ENCODE measurements at regions not wholly inside any gene's neighbourhood (a gene's known extent, or its start where the extent isn't known, plus 50 kb on each side); places are given as distances from the start of the nearest gene placed in this dataset.

DNA sequence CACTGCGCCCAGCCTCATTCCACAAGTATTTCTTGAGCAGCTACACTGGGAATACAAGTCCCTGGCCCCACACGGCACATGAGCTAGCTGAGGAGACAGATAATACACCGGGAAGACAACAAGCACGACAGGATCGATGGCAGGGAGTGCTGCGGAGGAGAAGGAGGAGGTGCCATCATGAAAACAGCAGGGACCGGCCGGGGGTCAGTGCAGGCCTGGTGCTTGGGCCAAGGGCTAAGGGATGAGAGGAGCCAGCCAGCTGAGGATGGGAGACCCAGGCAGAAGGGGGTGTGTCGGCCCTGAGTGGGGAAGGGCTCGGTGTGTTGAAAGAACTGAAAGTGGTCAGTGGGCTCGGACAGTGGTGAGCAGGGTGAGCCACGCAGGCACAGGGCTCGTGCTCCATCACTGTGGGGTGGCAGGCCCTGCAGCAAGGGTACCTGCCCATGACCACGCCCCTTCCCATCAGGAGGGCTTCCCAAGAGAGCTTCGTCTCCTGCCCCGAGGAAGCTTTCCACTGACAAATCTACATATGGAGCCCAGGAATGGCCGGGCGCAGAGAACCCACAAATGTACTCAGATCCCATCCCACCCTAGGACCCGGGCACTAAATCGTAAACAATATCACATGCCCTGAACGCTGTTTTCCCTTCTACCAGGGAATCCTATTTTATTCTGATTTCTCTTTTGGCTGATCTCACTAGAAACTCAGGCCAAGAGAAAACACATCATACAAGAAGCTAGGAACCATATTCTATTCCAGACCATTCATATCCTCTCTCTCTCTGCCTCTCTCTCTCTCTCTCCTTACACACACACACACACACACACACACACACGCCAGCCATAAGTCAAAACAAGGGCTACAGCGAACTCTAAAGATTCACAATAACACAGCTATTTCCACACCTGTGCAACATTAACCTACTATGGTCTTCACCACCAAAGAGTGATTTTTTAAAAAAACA lies 50.7 kb upstream of the TNRC6C start:
- TF ChIP-seq EP300 (IDR thresholded peaks at IDR 0.05; ENCODE audit: low read depth), result no peak
- TF ChIP-seq POLR2AphosphoS5 (IDR thresholded peaks at IDR 0.05), result no peak
- TF ChIP-seq CTCF (IDR thresholded peaks at IDR 0.05), result no peak
- TF ChIP-seq POLR2A (IDR thresholded peaks at IDR 0.05), result no peak
- intact Hi-C loops (cut with DNase I; ENCODE audit: low total_unique reads), result no loop called here

GRCh38 chr17:77908501-77908900 lies 50.0 kb upstream of the TNRC6C start:
- no peak for DNase-seq
- peaks cover 38% of the 10 kb centered on the region for H3K27me3 ChIP-seq
- H3K9me3 ChIP-seq, result no peaks in the 10 kb centered on the region
- in situ Hi-C loops (cut with MboI; ENCODE audit: low pct_ligation_motif_present in 1 of 4, low pct_unique_long_range_greater_than_20kb in 1 of 4, low sequenced_read_pairs in 3 of 4), result no loop called here
- H3K4me3 ChIP-seq, result no peak overlapping the region
- WGBS, 2 donors (ENCODE audit: low coverage in 1 of 2), result 84 to 100% methylated on average over 1 to 4 of the region's 4 CpGs
- no peak overlapping the region for H3K27ac ChIP-seq
- H3K36me3 ChIP-seq, result no peaks in the 10 kb centered on the region
- H3K4me1 ChIP-seq, result no peaks in the 10 kb centered on the region
- TF ChIP-seq POLR2AphosphoS5 (IDR thresholded peaks at IDR 0.05) (no peak), POLR2A (IDR thresholded peaks at IDR 0.05) (no peak), EP300 (IDR thresholded peaks at IDR 0.05; ENCODE audit: low read depth) (no peak), CTCF (IDR thresholded peaks at IDR 0.05) (no peak)
- intact Hi-C loops (cut with DNase I; ENCODE audit: low total_unique reads), result no loop called here

More for the DNA sequence above, 50.7 kb upstream of the TNRC6C start:
- no peak overlapping the region for H3K27ac ChIP-seq
- H3K9me3 ChIP-seq, result no peaks in the 10 kb centered on the region
- H3K4me1 ChIP-seq, result no peaks in the 10 kb centered on the region
- H3K4me3 ChIP-seq, result no peak overlapping the region
- in situ Hi-C loops (cut with MboI; ENCODE audit: low pct_ligation_motif_present in 1 of 4, low pct_unique_long_range_greater_than_20kb in 1 of 4, low sequenced_read_pairs in 3 of 4), result no loop called here
- WGBS, 2 donors (ENCODE audit: low coverage in 1 of 2), result 89 to 92% methylated on average over 5 to 23 of the region's 23 CpGs
- peaks cover 38% of the 10 kb centered on the region for H3K27me3 ChIP-seq
- no peaks in the 10 kb centered on the region for H3K36me3 ChIP-seq
- DNase-seq, result no peak

Small RNA genes lying in the stretch of these regions (small RNA-seq; reads per million reads assigned to genes)
- gene MIR4316, result 0 reads per million in 4 donors
- 0 reads per million in 4 donors for gene RF00019

Data from transverse colon (tissue), 4 donors.